ENCODE measurements at regions not wholly inside any gene's neighbourhood (a gene's known extent, or its start where the extent isn't known, plus 50 kb on each side); places are given as distances from the start of the nearest gene placed in this dataset.

GRCh38 chr14:51337520-51337919 lies 97.5 kb downstream of the TMX1 start:
- TF ChIP-seq CTCF (IDR thresholded peaks at IDR 0.05; ENCODE audit: insufficient read depth, low read depth, low read length, missing control alignments), result no peak
- peak; percentile 92 for DNase-seq (ENCODE audit: low read depth)
- H3K4me3 ChIP-seq (ENCODE audit: low read length), result no peak overlapping the region

- no peak for TF ChIP-seq CTCF (IDR thresholded peaks at IDR 0.05; ENCODE audit: insufficient read depth, low read depth, low read length, missing control alignments)
These were observed 101.3 kb downstream of the TMX1 start for GRCh38 chr14:51341338-51341737.

GRCh38 chr14:51342226-51342625 lies 102.2 kb downstream of the TMX1 start:
- peak; percentile 94 for DNase-seq (ENCODE audit: low read depth)
- no peak for TF ChIP-seq CTCF (IDR thresholded peaks at IDR 0.05; ENCODE audit: insufficient read depth, low read depth, low read length, missing control alignments)
- no peak overlapping the region for H3K4me3 ChIP-seq (ENCODE audit: low read length)

More at GRCh38 chr14:51341338-51341737, 101.3 kb downstream of the TMX1 start:
- no peak overlapping the region for H3K4me3 ChIP-seq (ENCODE audit: low read length)
- peak; percentile 70 for DNase-seq (ENCODE audit: low read depth)

- no peak overlapping the region for H3K4me3 ChIP-seq (ENCODE audit: low read length)
- no peak for DNase-seq (ENCODE audit: low read depth)
- no peak for TF ChIP-seq CTCF (IDR thresholded peaks at IDR 0.05; ENCODE audit: insufficient read depth, low read depth, low read length, missing control alignments)
These were observed 112.0 kb downstream of the TMX1 start for GRCh38 chr14:51351997-51352396.

- DNase-seq (ENCODE audit: low read depth), result no peak
- H3K4me3 ChIP-seq (ENCODE audit: low read length), result no peak overlapping the region
- no peak for TF ChIP-seq CTCF (IDR thresholded peaks at IDR 0.05; ENCODE audit: insufficient read depth, low read depth, low read length, missing control alignments)
These were observed 113.9 kb downstream of the TMX1 start for GRCh38 chr14:51353901-51354300.

- no peak for TF ChIP-seq CTCF (IDR thresholded peaks at IDR 0.05; ENCODE audit: insufficient read depth, low read depth, low read length, missing control alignments)
- no peak overlapping the region for H3K4me3 ChIP-seq (ENCODE audit: low read length)
- no peak for DNase-seq (ENCODE audit: low read depth)
These were observed 114.8 kb downstream of the TMX1 start for GRCh38 chr14:51354846-51355245.

GRCh38 chr14:51356381-51356780 lies 116.3 kb downstream of the TMX1 start:
- no peak for TF ChIP-seq CTCF (IDR thresholded peaks at IDR 0.05; ENCODE audit: insufficient read depth, low read depth, low read length, missing control alignments)

More at GRCh38 chr14:51356381-51356780, 116.3 kb downstream of the TMX1 start:
- H3K4me3 ChIP-seq (ENCODE audit: low read length), result no peak overlapping the region
- no peak for DNase-seq (ENCODE audit: low read depth)

All from epithelial cell of esophagus (primary cell).